Suprapubic skin (tissue), 3 donors: ENCODE measurements at regions not wholly inside any gene's neighbourhood (a gene's known extent, or its start where the extent isn't known, plus 50 kb on each side); places are given as distances from the start of the nearest gene placed in this dataset.

Experiments used
- EP300 ChIP-seq: sonication (generic); formaldehyde crosslinking; IDR thresholded peaks from one replicate; pipeline ENCODE4 v1.6.1; 2017; ENCODE audit warnings: antibody characterized with exemption
- POLR2A ChIP-seq, 2 donors: fragments of 450-650 bp; IDR thresholded peaks; one replicate each; pipeline ENCODE4 v1.6.1; 2017; ENCODE audit warnings: antibody characterized with exemption in 2 of 2, mild to moderate bottlenecking in 2 of 2, moderate library complexity in 2 of 2
- TF ChIP-seq, protein P1 (sequence below), 2 donors: fragments of 200-600 bp in 1 of 2; fragments of 450-650 bp in 1 of 2; sonication (generic) in 1 of 2; IDR thresholded peaks; one replicate each; pipeline ENCODE4 v1.5.1; 2016 to 2019; ENCODE audit warnings: antibody characterized with exemption in 2 of 2, mild to moderate bottlenecking in 1 of 2, moderate library complexity in 1 of 2

- TF ChIP-seq, protein P1, sequence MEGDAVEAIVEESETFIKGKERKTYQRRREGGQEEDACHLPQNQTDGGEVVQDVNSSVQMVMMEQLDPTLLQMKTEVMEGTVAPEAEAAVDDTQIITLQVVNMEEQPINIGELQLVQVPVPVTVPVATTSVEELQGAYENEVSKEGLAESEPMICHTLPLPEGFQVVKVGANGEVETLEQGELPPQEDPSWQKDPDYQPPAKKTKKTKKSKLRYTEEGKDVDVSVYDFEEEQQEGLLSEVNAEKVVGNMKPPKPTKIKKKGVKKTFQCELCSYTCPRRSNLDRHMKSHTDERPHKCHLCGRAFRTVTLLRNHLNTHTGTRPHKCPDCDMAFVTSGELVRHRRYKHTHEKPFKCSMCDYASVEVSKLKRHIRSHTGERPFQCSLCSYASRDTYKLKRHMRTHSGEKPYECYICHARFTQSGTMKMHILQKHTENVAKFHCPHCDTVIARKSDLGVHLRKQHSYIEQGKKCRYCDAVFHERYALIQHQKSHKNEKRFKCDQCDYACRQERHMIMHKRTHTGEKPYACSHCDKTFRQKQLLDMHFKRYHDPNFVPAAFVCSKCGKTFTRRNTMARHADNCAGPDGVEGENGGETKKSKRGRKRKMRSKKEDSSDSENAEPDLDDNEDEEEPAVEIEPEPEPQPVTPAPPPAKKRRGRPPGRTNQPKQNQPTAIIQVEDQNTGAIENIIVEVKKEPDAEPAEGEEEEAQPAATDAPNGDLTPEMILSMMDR (IDR thresholded peaks at IDR 0.05): no peak
- TF ChIP-seq POLR2A (IDR thresholded peaks at IDR 0.05) (no peak), EP300 (no peak)
Measured at GRCh38 chr13:73325723-73326558, 267.1 kb downstream of the KLF5 start.
